Activated CD4-positive, alpha-beta T cell treated with anti-CD3 and anti-CD28 coated beads for 1 hour (primary cell): ENCODE measurements at regions not wholly inside any gene's neighbourhood (a gene's known extent, or its start where the extent isn't known, plus 50 kb on each side); places are given as distances from the start of the nearest gene placed in this dataset.
"Not testable (repeated sequence)": the region's sequence is repeated elsewhere in the genome, so short reads cannot be mapped to it uniquely, and the experiment has no call there.

Source experiments
- DNase-seq: peaks from one replicate; pipeline ENCODE4 v3.0.0-alpha.2; 2020

DNA sequence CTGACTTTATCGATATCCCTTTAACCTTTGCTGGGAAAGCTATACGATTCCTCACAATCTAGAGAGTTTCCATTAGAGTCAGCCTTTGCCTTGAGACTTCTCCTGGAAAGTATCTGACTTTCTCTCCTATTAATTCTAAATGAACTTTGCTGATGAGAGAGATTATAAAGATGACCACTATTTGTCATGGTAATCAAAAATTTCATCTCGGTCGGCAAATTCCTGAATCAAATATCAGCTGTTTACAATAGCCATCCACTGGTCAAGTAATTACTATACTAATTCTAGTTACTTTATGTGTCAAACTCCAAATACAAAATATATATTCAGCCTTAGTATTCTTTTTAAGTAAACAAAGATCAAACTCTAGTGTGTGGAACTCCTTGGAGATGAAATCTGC, 164.4 kb upstream of the ITGA1 start:
- no peak for DNase-seq

DNA sequence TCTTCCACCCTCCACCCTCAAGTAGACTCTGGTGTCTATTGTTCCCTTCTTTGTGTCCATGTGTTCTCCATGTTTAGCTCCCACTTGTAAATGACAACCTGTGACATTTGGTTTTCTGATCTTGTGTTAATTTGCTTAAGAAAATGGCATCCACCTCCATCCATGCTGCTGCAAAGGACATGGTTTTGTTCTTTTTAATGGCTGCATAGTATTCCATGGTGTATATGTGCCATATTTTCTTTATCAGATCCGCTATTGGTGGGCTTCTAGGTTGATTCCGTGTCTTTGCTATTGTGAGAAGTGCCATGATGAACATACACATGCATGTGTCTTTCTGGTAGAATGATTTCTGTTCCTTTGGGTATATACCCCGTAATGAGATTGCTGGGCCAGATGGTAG, 163.4 kb upstream of the ITGA1 start:
- no peak for DNase-seq

DNA sequence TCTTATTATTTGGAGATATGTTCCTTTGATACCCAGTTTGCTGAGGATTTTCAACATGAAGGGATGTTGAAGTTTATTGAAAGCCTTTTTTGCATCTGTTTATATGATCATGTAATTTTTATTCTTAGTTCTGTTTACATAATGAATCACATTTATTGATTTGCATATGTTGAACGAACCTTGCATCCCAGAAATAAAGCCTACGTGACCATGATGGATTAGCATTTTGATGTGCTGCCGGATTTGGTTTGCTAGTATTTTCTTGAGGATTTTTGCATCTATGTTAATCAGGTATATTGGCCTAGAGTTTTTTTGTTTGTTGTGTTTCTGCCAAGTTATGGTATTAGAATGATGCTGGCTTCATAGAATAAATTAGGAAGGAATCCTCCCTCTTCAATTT, 161.4 kb upstream of the ITGA1 start:
- DNase-seq = no peak

DNA sequence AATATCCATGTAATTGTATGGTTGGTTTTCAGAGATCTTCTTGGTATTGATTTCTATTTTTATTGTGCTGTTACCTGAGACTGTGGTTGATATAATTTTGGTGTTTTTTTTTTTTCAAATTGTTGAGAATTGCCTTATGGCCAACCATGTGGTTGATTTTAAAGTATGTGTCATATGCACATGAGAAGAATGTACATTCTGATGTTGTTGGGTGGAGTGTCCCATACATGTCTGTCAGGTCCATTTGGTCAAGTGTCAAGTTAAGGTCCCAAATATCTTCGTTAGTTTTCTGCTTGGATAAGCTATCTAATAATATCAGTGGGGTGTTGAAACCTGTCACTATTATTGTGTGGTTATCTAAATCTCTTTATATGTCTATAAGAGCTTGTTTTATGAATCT, 160.0 kb upstream of the ITGA1 start:
- DNase-seq = no peak

DNA sequence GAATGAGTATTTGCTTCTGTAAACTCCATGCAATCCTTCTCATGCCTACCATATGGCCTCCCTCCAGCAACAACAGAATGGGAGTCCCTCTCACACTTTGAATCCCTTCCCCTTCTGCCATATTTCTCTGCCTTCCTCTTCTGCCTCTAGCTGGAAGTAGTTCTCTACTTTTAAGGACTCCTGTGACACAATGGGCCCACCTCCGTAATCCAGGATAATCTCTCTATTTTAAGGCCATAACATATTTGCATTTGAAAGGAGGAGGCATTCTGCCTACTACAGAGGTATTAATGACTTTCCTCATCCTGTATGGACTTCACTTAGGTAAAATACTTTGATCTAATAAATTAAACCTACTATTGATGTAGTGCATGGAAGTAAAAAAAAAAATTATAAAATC, 155.4 kb upstream of the ITGA1 start:
- DNase-seq = no peak

DNA sequence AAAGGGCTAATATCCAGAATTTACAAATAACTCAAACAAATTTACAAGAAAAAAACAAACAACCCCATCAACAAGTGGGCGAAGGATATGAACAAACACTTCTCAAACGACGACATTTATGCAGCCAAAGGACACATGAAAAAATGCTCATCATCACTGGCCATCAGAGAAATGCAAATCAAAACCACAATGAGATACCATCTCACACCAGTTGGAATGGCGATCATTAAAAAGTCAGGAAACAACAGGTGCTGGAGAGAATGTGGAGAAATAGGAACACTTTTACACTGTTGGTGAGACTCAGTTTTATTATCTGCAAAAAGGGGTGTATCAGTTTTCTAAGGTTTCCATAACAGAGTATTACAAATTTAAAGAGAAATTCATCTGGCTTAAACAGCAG, 153.5 kb upstream of the ITGA1 start:
- DNase-seq = not testable (repeated sequence)

DNA sequence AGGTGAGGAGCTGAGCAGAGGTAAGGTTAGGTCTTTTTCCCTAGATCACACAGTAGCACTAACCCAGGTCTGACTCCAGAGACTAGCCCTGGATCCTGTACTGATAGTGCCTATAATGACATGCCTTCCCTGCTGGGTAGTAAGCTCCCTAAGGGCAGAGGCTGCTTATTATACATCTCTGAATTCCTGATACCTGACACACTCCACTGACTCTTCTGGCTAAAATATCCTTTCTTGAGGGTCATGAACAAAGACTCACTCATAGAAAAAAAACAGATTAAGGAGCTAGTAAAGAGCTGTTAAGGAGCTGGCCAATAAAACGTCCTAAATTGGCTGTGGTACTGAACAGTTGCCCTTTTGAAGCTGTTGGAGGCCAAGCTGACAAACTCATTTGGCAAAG, 149.0 kb upstream of the ITGA1 start:
- DNase-seq = no peak

DNA sequence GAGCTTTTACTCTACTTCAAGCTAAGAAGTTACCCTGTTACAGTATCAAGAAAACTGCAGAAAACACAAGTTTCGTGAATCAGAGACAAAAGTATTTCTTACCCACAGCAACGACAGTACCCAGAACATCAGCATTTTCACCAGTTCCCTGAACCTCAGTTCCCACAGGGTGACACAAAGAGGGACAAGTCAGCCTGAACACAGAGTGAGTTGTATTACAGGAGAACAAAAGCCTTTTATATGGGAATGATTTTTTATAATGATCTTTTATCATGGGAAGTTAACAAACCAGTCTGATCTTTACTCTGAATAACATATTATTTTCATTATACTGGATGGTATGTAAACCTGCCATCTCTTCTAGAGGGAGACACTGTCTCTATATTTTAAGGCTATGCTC, 139.0 kb upstream of the ITGA1 start:
- no peak for DNase-seq

DNA sequence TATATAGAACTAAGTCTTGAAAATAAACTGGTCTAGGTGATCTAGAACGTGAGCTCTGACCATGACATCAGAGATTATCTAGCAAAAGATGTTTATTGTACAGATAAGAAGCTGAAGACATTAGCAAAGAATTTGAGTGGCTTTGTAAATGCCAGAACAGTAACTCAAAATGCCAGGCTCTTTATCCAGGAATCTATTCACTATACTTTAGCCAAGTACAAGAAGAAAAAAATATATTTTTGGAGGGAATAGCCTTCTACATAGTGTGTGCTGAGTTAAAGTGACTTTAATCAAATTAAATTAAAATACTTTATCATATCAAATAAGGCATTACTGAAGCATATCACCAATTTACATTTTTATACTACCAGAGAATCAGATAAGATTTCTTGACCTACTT, 132.6 kb upstream of the ITGA1 start:
- no peak for DNase-seq

DNA sequence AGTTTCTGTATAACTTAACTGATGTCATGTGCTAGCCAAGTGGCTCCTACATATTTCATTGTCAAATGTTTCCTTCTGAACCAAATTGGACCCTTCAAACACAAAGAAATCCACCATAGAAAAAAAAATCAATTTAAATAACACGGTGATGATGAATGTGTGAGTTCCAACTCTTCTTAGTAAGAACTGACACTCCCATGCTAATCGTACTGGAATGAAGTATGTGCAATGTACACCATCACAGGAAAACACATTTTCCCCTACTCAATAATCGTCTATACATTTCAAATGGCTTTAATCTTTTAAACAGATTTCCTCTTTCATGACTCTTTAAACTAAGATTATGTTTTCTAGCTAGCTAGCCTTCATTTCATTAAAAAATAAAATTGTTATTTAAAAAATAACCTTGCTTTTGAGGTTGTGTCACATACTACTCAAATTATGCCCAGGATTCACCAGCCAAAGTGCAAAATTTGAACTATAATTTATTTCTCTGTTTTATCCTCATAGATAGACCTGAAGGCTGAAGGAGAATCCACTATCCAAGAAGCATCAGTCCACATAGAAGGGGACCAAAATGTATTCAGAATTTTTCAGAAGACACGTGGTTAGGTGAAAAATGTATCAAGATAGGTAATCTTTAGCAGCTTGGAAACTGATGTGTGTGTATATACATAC, 131.0 kb upstream of the ITGA1 start:
- DNase-seq = no peak

DNA sequence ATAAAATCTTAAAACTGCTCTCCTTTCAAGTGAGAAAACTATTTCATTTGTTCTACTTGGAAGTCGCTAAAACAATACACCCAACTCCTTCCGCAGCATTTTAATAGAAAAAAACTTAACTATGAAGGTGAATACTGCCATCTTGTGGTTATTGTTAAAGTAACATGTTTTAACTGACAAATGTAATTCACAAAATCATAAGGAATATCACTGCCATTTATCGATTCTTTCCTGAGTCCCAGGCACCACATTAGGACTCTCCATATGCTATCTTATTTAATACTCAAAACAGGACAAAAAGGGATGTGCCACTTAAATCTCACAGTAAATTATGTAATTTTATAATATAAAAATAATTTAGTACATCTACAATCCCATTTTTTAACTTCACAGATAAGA, 130.5 kb upstream of the ITGA1 start:
- no peak for DNase-seq

DNA sequence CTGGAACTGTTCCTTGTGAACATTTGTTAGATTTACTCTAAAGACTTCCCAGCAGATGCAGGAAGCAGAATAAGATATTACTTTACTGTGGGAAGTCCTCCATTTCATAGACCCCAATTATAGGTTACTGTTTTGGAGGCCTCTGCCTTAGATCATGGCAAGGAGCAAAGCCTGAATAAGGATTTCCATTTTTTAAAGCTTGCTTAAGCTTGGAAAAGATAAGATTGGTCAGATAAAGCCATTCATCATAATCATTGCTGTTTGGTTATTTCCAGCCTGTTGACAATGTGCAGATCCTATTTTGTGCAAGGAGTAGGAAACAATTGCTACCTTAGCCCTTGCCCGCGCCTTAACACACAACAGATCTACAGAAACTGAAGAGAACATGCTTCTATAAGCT, 129.5 kb upstream of the ITGA1 start:
- no peak for DNase-seq

DNA sequence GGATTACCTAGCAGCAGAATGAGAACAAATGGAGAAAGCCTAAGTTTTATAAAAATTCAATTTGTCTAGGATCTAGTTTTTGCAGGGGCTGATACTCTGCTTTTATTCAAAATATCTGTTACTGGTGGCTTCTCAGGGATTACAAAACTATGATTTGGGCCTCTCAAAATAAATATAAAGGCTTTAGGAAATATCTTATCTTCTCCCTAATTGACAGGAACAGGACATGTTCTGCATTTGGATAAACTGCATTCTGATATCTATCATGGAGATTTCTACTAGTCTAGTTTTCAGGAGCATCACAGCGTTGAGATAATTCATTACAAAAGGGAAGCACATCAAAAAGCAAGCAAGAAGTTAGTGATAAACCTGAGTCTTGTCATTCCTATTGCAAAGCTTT, 127.1 kb upstream of the ITGA1 start:
- DNase-seq = no peak

DNA sequence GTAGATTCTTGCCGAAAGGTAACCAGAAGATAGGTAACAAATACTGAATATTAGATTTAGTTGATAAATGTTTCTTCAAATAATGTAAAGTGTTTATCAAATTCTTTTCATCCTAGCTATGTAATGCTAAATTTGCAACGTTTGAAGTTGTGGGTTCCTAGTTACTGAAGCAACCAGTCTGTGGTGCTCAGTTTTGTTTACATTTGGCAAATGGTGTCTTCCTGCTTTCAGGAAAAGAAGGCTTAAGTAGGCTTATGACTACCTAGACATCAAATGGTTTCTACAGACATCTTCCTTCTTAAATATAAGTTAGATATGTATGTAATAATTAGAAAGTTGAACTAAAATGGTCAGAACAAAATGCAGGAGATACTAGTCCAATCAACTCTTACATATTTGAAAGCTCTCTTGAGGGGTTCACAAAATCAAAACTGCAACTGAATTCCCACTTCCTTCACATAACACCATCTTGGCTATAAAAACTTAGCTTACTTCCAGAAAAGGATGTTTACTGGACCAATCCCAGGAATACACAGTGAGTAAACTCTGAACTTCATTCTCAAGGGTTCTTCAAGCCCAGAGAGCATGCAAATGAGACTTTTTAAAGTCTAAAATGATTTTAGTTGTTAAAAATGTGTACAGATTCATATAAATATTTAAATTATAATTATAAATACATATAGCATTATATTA, 125.7 kb upstream of the ITGA1 start:
- no peak for DNase-seq

DNA sequence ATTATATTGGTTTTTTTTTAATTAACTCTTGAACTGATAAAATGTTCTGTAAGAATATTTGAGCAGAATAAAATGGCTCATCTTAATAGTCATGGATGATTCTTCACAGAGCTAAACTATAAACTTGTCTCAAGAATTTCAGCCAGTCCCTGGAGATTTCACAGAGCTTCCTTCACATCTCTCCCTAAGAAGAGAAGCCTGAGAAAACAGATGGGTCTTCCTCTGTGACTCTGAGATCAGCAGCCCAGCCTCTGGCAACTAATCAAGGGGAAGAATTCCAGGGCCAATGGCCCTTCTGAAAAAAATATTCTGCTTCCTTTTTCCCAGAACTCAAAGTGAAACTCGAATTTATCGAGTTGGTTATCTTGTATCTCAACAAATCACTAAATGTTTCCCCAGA, 122.2 kb upstream of the ITGA1 start:
- DNase-seq = no peak

DNA sequence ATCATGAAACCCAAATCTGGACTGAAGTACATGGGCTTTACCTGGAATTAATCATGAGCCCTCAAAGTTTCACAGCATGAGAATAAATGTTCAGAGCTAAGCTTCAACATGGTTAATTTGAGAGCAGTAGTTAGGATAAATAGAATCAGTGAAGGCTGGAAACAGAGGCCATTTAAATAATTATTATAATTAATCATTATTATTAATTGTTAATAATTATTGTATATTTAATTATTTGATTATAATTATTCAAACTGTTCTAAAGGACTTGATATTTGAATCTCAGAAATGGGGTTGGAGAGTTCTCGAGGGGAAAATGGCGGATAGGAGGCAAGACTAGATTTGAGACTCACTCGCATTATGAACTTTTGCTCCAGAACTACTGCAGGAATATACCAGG, 119.6 kb upstream of the ITGA1 start:
- DNase-seq = no peak

DNA sequence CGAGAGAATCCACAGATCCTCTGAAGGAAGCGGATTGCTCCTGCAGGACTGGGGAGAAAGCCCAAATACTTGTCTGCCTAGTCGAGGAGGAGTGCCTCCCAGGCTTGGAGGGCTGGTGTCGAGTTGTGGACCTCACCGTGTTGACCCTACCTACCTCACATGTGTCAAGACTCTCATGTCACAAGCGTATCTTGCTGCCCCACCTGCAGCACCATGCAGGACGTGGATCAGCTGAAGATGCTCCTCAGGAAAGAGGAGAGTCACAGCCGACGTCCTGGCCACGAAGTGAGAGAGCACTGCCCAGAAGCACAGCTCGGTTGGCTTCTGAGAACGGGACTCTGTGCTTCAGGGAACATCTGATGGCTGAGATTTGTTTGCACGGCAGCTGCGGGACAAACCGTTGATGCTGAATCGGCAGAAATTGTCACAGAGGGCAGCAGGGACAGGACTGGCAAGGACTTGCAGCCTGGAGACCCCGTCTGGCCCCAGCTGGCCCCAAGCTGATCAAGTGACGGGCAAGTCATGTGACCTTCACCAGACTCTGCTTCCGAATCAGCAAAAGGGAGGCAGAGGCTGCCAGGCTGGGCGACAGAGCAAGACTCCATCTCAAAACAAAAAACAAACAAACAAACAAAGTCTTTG, 119.1 kb upstream of the ITGA1 start:
- DNase-seq = no peak

DNA sequence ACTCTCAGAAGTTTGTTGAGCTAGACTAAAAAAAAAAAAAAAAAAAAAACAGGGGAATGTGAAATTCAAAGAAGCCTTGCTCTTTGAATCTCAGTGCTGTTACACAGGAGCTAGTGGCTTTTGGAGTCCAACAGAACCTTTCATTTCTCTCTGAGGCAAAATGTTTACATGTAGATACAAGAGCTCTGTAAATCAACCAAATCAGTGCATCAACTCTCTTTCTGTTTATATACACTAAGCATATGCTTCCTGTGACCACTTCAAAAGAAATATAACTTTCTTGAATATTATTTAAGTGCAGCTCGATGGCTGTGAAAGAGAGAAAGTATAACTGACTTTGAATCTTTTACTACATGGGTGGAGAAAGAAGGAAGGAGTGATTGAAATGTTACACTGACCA, 115.3 kb upstream of the ITGA1 start:
- DNase-seq = no peak

DNA sequence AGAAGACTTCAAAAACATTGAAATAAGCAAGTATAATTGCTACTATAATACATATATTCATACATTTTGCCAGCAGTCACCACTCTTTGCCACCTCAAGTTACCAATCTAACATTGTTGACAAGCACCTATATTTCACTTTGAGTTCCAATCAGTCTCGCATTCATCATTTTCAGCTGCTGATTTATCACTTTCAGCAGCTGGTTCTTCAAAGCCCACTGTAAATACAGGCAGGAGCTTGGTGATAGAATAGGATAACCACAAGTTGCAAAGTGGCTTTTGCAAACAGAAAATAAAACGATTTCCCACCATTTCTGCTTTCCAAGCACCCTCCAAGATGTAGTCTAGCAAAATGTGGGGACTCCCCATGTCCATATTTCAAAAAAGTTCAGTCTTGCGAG, 114.2 kb upstream of the ITGA1 start:
- DNase-seq = no peak

DNA sequence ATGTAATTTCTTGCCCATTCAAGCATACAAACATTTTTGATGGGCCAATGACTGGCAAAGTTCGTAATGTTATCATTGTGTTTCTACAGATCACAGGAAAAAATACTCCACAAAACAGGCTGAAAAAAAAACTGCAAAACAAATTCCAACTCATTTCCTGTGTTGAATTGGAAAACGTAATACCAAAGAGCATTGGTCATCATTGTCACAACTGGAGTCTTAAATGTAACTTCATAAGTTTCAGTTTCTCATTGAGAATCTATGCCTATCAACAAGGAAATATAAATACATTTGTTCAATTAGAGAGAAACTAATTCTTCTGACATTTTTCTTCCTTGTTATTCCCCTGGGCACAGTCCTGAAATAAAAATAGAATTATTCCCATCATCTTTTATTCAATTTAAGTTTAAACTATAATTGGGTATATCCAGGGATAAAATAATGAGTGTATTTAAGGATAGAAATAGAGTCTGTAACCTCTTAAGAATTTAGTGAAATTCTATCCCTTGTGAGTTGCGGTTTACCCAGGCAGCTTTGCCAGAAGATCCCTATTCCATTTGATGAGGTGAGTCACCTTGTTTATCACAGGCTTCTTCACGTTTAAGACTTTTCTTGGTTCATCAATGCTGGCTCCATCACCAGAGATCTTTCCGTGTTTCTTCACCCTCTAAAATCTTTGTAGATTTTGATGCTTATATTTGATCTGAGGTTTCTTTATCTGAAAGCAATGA, 112.7 kb upstream of the ITGA1 start:
- no peak for DNase-seq

DNA sequence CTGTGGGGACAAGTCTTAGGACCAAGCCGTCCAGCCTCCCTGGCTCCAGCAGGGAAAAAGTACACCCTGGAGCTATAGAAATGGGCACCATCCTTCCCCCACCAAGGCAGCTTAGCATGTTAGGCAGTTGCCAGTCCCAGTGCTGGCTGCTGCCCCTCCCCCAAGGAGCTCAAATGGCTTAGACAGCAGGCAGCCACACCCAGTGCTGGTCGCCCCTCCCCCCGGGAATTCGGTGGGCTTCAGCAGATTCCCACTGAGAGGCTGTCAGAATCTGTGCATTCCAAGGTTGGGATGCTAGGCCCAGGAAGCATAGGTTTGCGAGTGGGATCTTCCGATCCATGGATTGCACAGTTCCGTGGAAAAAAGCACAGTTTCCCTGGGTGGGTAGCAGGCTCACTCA, 105.2 kb upstream of the ITGA1 start:
- DNase-seq = no peak

DNA sequence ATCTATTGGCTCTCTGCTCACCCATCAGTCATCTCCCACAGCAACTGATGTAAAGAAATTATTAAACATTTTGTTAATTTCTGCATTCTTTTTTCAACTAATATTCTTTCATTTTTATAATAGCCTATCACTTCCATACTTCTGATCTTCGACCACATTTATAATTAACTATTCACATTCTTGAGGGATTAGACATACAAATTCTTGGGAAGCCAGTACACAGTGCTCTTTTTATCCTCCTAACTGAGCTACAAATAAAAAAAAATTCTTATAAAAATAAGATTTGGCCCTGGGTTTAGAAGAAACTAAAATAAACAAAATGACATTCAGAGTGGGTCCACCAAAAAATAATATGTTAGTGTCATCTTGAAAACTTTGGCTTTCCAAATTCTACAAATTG, 103.7 kb upstream of the ITGA1 start:
- DNase-seq = no peak

DNA sequence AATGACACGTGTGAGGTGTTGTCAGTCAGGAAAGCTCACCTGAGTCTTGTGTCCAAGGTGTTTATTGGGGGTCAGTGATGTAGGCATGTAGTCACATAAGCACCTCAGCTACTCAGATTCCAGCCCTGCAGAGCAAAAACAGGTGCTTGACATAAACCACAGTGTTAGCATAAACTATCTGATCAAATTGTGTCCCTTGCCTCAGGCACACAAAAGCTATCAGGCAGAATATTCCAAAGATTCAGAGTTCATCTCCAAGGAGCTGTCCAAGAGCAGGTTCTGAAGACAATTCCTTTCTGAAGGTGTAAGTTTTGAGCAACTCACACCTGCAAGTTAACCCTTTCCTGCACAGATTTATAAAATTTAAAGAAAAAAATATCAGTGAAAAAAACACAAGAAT, 102.2 kb upstream of the ITGA1 start:
- no peak for DNase-seq

DNA sequence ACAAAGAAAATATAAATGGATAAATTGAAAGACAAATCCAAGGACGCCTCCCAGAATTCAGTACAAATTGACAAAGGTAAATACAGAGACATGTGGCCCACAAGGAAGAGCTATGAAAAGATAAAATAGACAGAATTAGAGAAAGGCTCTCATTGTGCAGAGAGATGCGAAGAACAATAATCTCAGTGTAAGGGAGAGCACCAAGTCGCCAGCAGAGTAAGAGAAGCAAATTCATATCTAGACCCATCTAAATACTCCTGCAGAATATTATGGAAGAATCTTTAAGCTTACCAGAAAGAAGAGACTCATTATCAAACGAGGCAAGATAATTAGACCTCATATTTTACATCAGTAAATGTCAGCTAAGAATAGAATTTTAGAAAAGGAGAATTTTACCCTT, 101.7 kb upstream of the ITGA1 start:
- DNase-seq = no peak
